Mammary epithelial cell (primary cell): ENCODE measurements at regions not wholly inside any gene's neighbourhood (a gene's known extent, or its start where the extent isn't known, plus 50 kb on each side); places are given as distances from the start of the nearest gene placed in this dataset.
"Not testable (repeated sequence)": the region's sequence is repeated elsewhere in the genome, so short reads cannot be mapped to it uniquely, and the experiment has no call there.

Experiments
- CTCF ChIP-seq, 2 donors: IDR thresholded peaks in 1 of 2; conservative IDR thresholded peaks in 1 of 2; 2 replicates each; pipeline ENCODE4 v1.5.1; 2011 to 2012; ENCODE audit warnings: inconsistent platforms in 2 of 2, low read length in 2 of 2, mild to moderate bottlenecking in 2 of 2, control low read depth in 1 of 2, low read depth in 1 of 2; ENCODE audit not compliant: insufficient read depth in 1 of 2; ENCODE audit errors: extremely low read depth in 1 of 2
- EZH2 ChIP-seq: IDR thresholded peaks from 2 replicates; pipeline ENCODE4 v1.6.1; 2012; ENCODE audit warnings: low read length, inconsistent platforms, borderline replicate concordance

GRCh38 chr7:36065563-36066342, 87.3 kb upstream of the EEPD1 start:
- TF ChIP-seq CTCF (conservative IDR thresholded peaks at IDR 0.05 in 1 of 2, IDR thresholded peaks at IDR 0.05 in 1 of 2; ENCODE audit: extremely low read depth in 1 of 2, insufficient read depth in 1 of 2, low read depth in 1 of 2, low read length in 2 of 2); EZH2: not testable (repeated sequence)
